ENCODE measurements at regions not wholly inside any gene's neighbourhood (a gene's known extent, or its start where the extent isn't known, plus 50 kb on each side); places are given as distances from the start of the nearest gene placed in this dataset.
"Not testable (repeated sequence)": the region's sequence is repeated elsewhere in the genome, so short reads cannot be mapped to it uniquely, and the experiment has no call there.

- Histone ChIP-seq H4K20me1 (ENCODE audit: insufficient read depth, low read length) (no peaks in the 10 kb centered on the region), H3K9me3 (ENCODE audit: insufficient read depth, low read length, severe bottlenecking) (no peaks in the 10 kb centered on the region), H3K9ac (ENCODE audit: low read depth, low read length) (no peak overlapping the region), H3K4me2 (ENCODE audit: insufficient read depth, low read length) (no peak overlapping the region), H3K79me2 (ENCODE audit: insufficient read depth, low read length) (no peaks in the 10 kb centered on the region), H3K36me3 (ENCODE audit: insufficient read depth, low read length) (no peaks in the 10 kb centered on the region), H2AFZ (ENCODE audit: low read depth, low read length) (no peak overlapping the region; the same call in 1 of the 2 replicates), H3K27me3 (ENCODE audit: insufficient read depth, low read length, poor library complexity) (no peaks in the 10 kb centered on the region), H3K4me1 (ENCODE audit: insufficient read depth, low read length) (no peaks in the 10 kb centered on the region), H3K27ac (ENCODE audit: low read length) (no peak overlapping the region), H3K4me3 (ENCODE audit: low read depth in 1 of 2, low read length in 2 of 2) (no peak overlapping the region)
- no peak for DNase-seq
- ATAC-seq (ENCODE audit: insufficient read depth, low read depth) = no peak
- no peak for TF ChIP-seq EZH2 (IDR thresholded peaks at IDR 0.05; ENCODE audit: borderline replicate concordance, low read depth, low read length, severe bottlenecking)
- TF ChIP-seq, protein P1, sequence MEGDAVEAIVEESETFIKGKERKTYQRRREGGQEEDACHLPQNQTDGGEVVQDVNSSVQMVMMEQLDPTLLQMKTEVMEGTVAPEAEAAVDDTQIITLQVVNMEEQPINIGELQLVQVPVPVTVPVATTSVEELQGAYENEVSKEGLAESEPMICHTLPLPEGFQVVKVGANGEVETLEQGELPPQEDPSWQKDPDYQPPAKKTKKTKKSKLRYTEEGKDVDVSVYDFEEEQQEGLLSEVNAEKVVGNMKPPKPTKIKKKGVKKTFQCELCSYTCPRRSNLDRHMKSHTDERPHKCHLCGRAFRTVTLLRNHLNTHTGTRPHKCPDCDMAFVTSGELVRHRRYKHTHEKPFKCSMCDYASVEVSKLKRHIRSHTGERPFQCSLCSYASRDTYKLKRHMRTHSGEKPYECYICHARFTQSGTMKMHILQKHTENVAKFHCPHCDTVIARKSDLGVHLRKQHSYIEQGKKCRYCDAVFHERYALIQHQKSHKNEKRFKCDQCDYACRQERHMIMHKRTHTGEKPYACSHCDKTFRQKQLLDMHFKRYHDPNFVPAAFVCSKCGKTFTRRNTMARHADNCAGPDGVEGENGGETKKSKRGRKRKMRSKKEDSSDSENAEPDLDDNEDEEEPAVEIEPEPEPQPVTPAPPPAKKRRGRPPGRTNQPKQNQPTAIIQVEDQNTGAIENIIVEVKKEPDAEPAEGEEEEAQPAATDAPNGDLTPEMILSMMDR (IDR thresholded peaks at IDR 0.05; ENCODE audit: borderline replicate concordance, extremely low read depth, low read length, poor library complexity, severe bottlenecking) = no peak
These were observed 491.2 kb upstream of the DDX18 start for GRCh38 chr2:117323331-117323730.

DNA sequence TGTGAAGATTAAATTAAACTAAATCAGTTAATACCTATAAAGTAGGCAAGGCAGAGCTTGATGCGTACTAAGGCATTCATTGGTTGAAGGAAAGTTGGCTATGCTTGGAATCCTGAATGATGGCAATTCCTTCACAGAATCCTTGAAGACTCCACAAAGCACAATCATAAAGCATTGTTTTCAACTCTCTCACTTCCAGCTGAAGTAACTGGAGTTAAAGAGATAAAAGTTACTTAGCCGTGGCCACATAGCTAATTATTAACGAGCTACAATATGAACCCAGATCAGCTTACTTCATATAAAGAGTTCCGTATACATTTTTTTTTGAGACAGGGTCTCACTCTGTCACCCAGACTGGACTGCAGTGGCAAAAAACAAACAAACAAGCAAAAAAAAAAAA is 483.9 kb upstream of the DDX18 start:
- H3K4me2 ChIP-seq (ENCODE audit: insufficient read depth, low read length) = no peak overlapping the region
- no peaks in the 10 kb centered on the region for H4K20me1 ChIP-seq (ENCODE audit: insufficient read depth, low read length)
- no peaks in the 10 kb centered on the region for H3K4me1 ChIP-seq (ENCODE audit: insufficient read depth, low read length)
- H3K4me3 ChIP-seq (ENCODE audit: low read depth in 1 of 2, low read length in 2 of 2) = no peak overlapping the region
- no peak overlapping the region for H3K27ac ChIP-seq (ENCODE audit: low read length)
- H3K36me3 ChIP-seq (ENCODE audit: insufficient read depth, low read length) = no peaks in the 10 kb centered on the region
- DNase-seq (no peak), ATAC-seq (ENCODE audit: insufficient read depth, low read depth) (no peak)
- no peaks in the 10 kb centered on the region for H3K79me2 ChIP-seq (ENCODE audit: insufficient read depth, low read length)
- H2AFZ ChIP-seq (ENCODE audit: low read depth, low read length) = no peak overlapping the region
- TF ChIP-seq EZH2 (IDR thresholded peaks at IDR 0.05; ENCODE audit: borderline replicate concordance, low read depth, low read length, severe bottlenecking) = no peak
- TF ChIP-seq, protein P1 (IDR thresholded peaks at IDR 0.05; ENCODE audit: borderline replicate concordance, extremely low read depth, low read length, poor library complexity, severe bottlenecking) = no peak
- H3K9me3 ChIP-seq (ENCODE audit: insufficient read depth, low read length, severe bottlenecking) = no peaks in the 10 kb centered on the region
- no peak overlapping the region for H3K9ac ChIP-seq (ENCODE audit: low read depth, low read length)
- H3K27me3 ChIP-seq (ENCODE audit: insufficient read depth, low read length, poor library complexity) = no peaks in the 10 kb centered on the region

DNA sequence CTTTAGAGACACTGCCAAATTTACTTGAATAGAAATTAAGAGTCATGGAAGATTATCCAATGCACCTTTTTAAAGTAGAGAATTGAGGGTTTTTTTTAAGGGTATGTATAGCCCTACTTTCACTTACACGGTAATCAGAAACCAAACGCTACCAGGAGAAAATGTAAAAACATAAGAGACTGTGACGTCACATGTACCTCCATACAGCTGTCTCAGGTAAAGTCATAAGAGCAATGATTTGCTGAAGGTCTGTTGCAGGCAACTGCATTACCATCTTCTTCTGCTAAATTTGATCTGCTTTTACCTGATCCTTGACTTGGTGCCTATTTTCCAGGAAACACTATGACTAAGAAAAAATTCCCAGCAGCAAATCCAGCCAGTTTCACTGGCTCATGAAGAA is 478.5 kb upstream of the DDX18 start:
- no peak overlapping the region for H3K9ac ChIP-seq (ENCODE audit: low read depth, low read length)
- H3K4me3 ChIP-seq (ENCODE audit: low read depth in 1 of 2, low read length in 2 of 2) = no peak overlapping the region
- H3K4me2 ChIP-seq (ENCODE audit: insufficient read depth, low read length) = no peak overlapping the region
- H3K79me2 ChIP-seq (ENCODE audit: insufficient read depth, low read length) = no peaks in the 10 kb centered on the region
- ATAC-seq (ENCODE audit: insufficient read depth, low read depth) (no peak), DNase-seq (no peak)
- no peaks in the 10 kb centered on the region for H3K9me3 ChIP-seq (ENCODE audit: insufficient read depth, low read length, severe bottlenecking)
- H3K36me3 ChIP-seq (ENCODE audit: insufficient read depth, low read length) = no peaks in the 10 kb centered on the region
- no peaks in the 10 kb centered on the region for H4K20me1 ChIP-seq (ENCODE audit: insufficient read depth, low read length)
- no peak overlapping the region for H3K27ac ChIP-seq (ENCODE audit: low read length)
- no peaks in the 10 kb centered on the region for H3K27me3 ChIP-seq (ENCODE audit: insufficient read depth, low read length, poor library complexity)
- no peaks in the 10 kb centered on the region for H3K4me1 ChIP-seq (ENCODE audit: insufficient read depth, low read length)
- H2AFZ ChIP-seq (ENCODE audit: low read depth, low read length) = no peak overlapping the region
- TF ChIP-seq EZH2 (IDR thresholded peaks at IDR 0.05; ENCODE audit: borderline replicate concordance, low read depth, low read length, severe bottlenecking) = no peak
- TF ChIP-seq, protein P1 (IDR thresholded peaks at IDR 0.05; ENCODE audit: borderline replicate concordance, extremely low read depth, low read length, poor library complexity, severe bottlenecking) = no peak

GRCh38 chr2:117336496-117336895 is 478.0 kb upstream of the DDX18 start:
- H3K4me1 ChIP-seq (ENCODE audit: insufficient read depth, low read length) = no peaks in the 10 kb centered on the region
- H3K27ac ChIP-seq (ENCODE audit: low read length) = no peak overlapping the region
- no peaks in the 10 kb centered on the region for H3K9me3 ChIP-seq (ENCODE audit: insufficient read depth, low read length, severe bottlenecking)
- no peaks in the 10 kb centered on the region for H3K79me2 ChIP-seq (ENCODE audit: insufficient read depth, low read length)
- ATAC-seq (ENCODE audit: insufficient read depth, low read depth) = no peak
- no peaks in the 10 kb centered on the region for H3K27me3 ChIP-seq (ENCODE audit: insufficient read depth, low read length, poor library complexity)
- H3K4me3 ChIP-seq (ENCODE audit: low read depth in 1 of 2, low read length in 2 of 2) = no peak overlapping the region
- H3K4me2 ChIP-seq (ENCODE audit: insufficient read depth, low read length) = no peak overlapping the region
- no peaks in the 10 kb centered on the region for H4K20me1 ChIP-seq (ENCODE audit: insufficient read depth, low read length)
- no peak for TF ChIP-seq EZH2 (IDR thresholded peaks at IDR 0.05; ENCODE audit: borderline replicate concordance, low read depth, low read length, severe bottlenecking)
- TF ChIP-seq, protein P1 (IDR thresholded peaks at IDR 0.05; ENCODE audit: borderline replicate concordance, extremely low read depth, low read length, poor library complexity, severe bottlenecking) = no peak
- no peak for DNase-seq
- H3K36me3 ChIP-seq (ENCODE audit: insufficient read depth, low read length) = no peaks in the 10 kb centered on the region
- no peak overlapping the region for H2AFZ ChIP-seq (ENCODE audit: low read depth, low read length)
- no peak overlapping the region for H3K9ac ChIP-seq (ENCODE audit: low read depth, low read length)

DNA sequence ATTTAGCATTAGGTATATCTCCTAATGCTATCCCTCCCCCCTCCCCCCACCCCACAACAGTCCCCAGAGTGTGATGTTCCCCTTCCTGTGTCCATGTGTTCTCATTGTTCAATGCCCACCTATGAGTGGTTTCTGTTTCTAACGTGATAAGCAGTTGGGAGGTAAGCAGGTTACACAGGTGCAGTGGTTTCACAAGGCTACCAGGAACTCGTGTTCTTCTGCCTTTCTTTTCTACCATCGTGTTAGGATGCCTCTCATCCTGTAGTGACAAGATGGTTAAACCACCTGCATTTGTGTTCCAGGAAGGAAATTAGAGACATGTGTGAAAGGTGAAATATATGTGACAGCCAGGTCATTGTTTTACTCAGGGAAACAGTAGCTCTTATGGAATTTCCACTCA is 476.5 kb upstream of the DDX18 start:
- not testable (repeated sequence) for ATAC-seq (ENCODE audit: insufficient read depth, low read depth); H2AFZ ChIP-seq (ENCODE audit: low read depth, low read length); H3K27me3 ChIP-seq (ENCODE audit: insufficient read depth, low read length, poor library complexity); H3K4me2 ChIP-seq (ENCODE audit: insufficient read depth, low read length); DNase-seq; H3K4me1 ChIP-seq (ENCODE audit: insufficient read depth, low read length); H3K9me3 ChIP-seq (ENCODE audit: insufficient read depth, low read length, severe bottlenecking); H3K79me2 ChIP-seq (ENCODE audit: insufficient read depth, low read length); H3K27ac ChIP-seq (ENCODE audit: low read length); H3K4me3 ChIP-seq (ENCODE audit: low read depth in 1 of 2, low read length in 2 of 2); H3K9ac ChIP-seq (ENCODE audit: low read depth, low read length); H3K36me3 ChIP-seq (ENCODE audit: insufficient read depth, low read length); H4K20me1 ChIP-seq (ENCODE audit: insufficient read depth, low read length)

All from DND-41 (cell line).